Fibroblast of lung (primary cell): ENCODE measurements at regions not wholly inside any gene's neighbourhood (a gene's known extent, or its start where the extent isn't known, plus 50 kb on each side); places are given as distances from the start of the nearest gene placed in this dataset.

Experiments used
- DNase-seq, 2 donors: peaks; one replicate each; pipeline versions ENCODE4 v3.0.0 to v3.0.0-alpha.2; 2010; ENCODE audit warnings: low read depth in 2 of 2
- H2AFZ ChIP-seq: 2 replicates; pipeline ENCODE4 v1.5.1; 2012; ENCODE audit warnings: low read length, control low read depth, inconsistent platforms
- H3K27ac ChIP-seq: 2 replicates; pipeline ENCODE4 v1.5.1; 2011; ENCODE audit warnings: low read length, control low read depth; ENCODE audit not compliant: insufficient read depth
- H3K27me3 ChIP-seq: 2 replicates; pipeline ENCODE4 v1.5.1; 2011; ENCODE audit warnings: mild to moderate bottlenecking, low read length; ENCODE audit not compliant: control insufficient read depth, insufficient read depth
- H3K36me3 ChIP-seq: 2 replicates; pipeline ENCODE4 v1.5.1; 2011; ENCODE audit warnings: low read length; ENCODE audit not compliant: control insufficient read depth, insufficient read depth
- H3K4me1 ChIP-seq: 2 replicates; pipeline ENCODE4 v1.5.1; 2011; ENCODE audit warnings: low read length; ENCODE audit not compliant: control insufficient read depth, insufficient read depth; ENCODE audit errors: extremely low read depth
- H3K4me2 ChIP-seq: 2 replicates; pipeline ENCODE4 v1.5.1; 2011; ENCODE audit warnings: low read length, control low read depth; ENCODE audit not compliant: insufficient read depth; ENCODE audit errors: extremely low read depth
- H3K4me3 ChIP-seq, 4 experiments: fragments of 200-600 bp in 1 of 4; sonication (generic) in 1 of 4; replicated peaks in 1 of 4; 2 replicates each; pipeline ENCODE4 v1.5.1; 2011 to 2016; ENCODE audit warnings: low read length in 4 of 4, low read depth in 3 of 4, mild to moderate bottlenecking in 3 of 4, control low read depth in 2 of 4, inconsistent platforms in 1 of 4, mixed read lengths in 1 of 4; ENCODE audit not compliant: insufficient read depth in 1 of 4; ENCODE audit errors: control extremely low read depth in 1 of 4
- H3K79me2 ChIP-seq: 2 replicates; pipeline ENCODE4 v1.5.1; 2012; ENCODE audit warnings: mild to moderate bottlenecking, low read length, inconsistent platforms; ENCODE audit not compliant: control insufficient read depth, insufficient read depth
- H3K9ac ChIP-seq: 2 replicates; pipeline ENCODE4 v1.5.1; 2011; ENCODE audit warnings: mild to moderate bottlenecking, low read length, control low read depth; ENCODE audit not compliant: insufficient read depth
- H3K9me3 ChIP-seq: 2 replicates; pipeline ENCODE4 v1.5.1; 2012; ENCODE audit warnings: low read depth, low read length; ENCODE audit not compliant: control insufficient read depth, insufficient read depth
- H4K20me1 ChIP-seq: 2 replicates; pipeline ENCODE4 v1.5.1; 2011; ENCODE audit warnings: low read length; ENCODE audit not compliant: control insufficient read depth, insufficient read depth; ENCODE audit errors: extremely low read depth
- CTCF ChIP-seq, 2 donors: IDR thresholded peaks in 1 of 2; conservative IDR thresholded peaks in 1 of 2; 1 replicate in 1 of 2; 2 replicates in 1 of 2; pipeline ENCODE4 v1.5.1; 2011 to 2012; ENCODE audit warnings: low read length in 2 of 2, control low read depth in 1 of 2, inconsistent platforms in 1 of 2, low read depth in 1 of 2, mild to moderate bottlenecking in 1 of 2
- EZH2 ChIP-seq: IDR thresholded peaks from 2 replicates; pipeline ENCODE4 v1.5.1; 2012; ENCODE audit warnings: low read length, control low read depth, mild to moderate bottlenecking; ENCODE audit errors: missing control alignments

DNA sequence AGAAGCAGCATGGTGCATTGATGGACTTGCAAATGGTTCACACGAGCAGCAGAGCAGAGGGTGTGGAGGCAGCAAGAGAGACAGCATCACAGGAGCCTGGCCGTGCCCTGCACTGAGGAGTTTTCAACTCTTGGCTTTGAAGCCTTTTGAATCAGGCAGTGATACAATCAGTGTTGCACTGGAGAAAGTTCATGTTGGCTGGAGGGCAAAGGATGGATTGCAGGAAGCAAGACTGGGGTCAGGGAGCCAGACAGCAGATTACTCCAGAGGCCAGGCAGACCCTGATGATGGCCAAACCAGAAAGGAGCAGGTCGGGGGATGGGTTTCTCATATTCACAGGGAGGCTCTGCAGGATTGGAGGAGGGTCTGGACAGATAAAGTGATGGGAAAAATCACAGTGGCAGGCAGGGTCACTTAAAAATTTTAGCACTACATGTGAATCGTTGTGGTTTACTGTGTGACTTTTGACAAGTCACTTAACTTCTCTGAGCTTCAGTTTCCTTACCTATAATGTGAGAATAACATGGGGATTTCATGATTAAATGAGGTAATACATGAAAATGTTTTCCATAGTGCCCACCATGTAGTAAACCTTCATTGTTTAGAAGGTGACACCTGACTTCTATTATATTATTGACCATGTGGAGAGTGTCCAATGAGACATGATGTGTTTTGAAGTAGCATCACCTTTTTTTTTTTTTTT lies 125.3 kb downstream of the SALL1 start:
- H3K4me2 ChIP-seq = no peak overlapping the region
- no peak overlapping the region for H2AFZ ChIP-seq
- H3K4me1 ChIP-seq = no peaks in the 10 kb centered on the region
- H3K27me3 ChIP-seq = no peaks in the 10 kb centered on the region
- DNase-seq = no peak
- no peaks in the 10 kb centered on the region for H3K79me2 ChIP-seq
- no peaks in the 10 kb centered on the region for H3K9me3 ChIP-seq
- TF ChIP-seq CTCF (conservative IDR thresholded peaks at IDR 0.05 in 1 of 2, IDR thresholded peaks at IDR 0.05 in 1 of 2; ENCODE audit: low read depth in 1 of 2, low read length in 2 of 2) (no peak), EZH2 (no peak)
- H3K36me3 ChIP-seq = no peaks in the 10 kb centered on the region
- no peaks in the 10 kb centered on the region for H4K20me1 ChIP-seq
- H3K27ac ChIP-seq = no peak overlapping the region
- no peak overlapping the region for H3K4me3 ChIP-seq
- H3K9ac ChIP-seq = no peak overlapping the region

DNA sequence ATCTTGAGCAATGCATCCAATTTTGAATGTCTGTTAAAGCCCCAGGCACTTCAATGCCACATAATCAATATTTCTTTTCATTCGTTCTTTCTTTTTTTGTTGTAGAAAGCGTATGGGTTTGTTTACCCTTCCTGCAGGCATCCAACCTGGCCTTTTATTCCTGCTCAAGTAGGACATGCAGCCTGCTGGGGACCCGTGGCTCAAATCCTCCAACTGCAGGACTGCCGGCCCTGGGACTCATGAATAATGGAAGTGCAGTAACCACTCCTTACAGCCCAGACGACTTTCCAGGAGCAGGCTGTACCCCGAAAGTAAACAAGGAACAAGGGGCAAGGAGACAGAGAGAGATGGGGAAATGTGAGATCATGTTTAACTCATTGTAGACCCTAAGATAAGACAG lies 126.4 kb downstream of the SALL1 start:
- no peaks in the 10 kb centered on the region for H3K27me3 ChIP-seq
- no peak for DNase-seq
- H3K4me2 ChIP-seq = no peak overlapping the region
- H2AFZ ChIP-seq = no peak overlapping the region
- no peaks in the 10 kb centered on the region for H3K36me3 ChIP-seq
- TF ChIP-seq EZH2 (no peak), CTCF (conservative IDR thresholded peaks at IDR 0.05 in 1 of 2, IDR thresholded peaks at IDR 0.05 in 1 of 2; ENCODE audit: low read depth in 1 of 2, low read length in 2 of 2) (no peak)
- no peaks in the 10 kb centered on the region for H3K79me2 ChIP-seq
- no peaks in the 10 kb centered on the region for H3K9me3 ChIP-seq
- H4K20me1 ChIP-seq = no peaks in the 10 kb centered on the region
- H3K4me3 ChIP-seq = no peak overlapping the region
- H3K9ac ChIP-seq = no peak overlapping the region
- H3K4me1 ChIP-seq = no peaks in the 10 kb centered on the region
- H3K27ac ChIP-seq = no peak overlapping the region

- Histone ChIP-seq H3K9ac (no peak overlapping the region), H3K79me2 (no peaks in the 10 kb centered on the region), H3K27ac (no peak overlapping the region), H3K4me3 (no peak overlapping the region), H3K9me3 (no peaks in the 10 kb centered on the region), H4K20me1 (no peaks in the 10 kb centered on the region), H3K4me2 (no peak overlapping the region), H3K4me1 (no peaks in the 10 kb centered on the region), H2AFZ (no peak overlapping the region), H3K27me3 (no peaks in the 10 kb centered on the region), H3K36me3 (no peaks in the 10 kb centered on the region)
- DNase-seq = no peak
- no peak for TF ChIP-seq CTCF (conservative IDR thresholded peaks at IDR 0.05 in 1 of 2, IDR thresholded peaks at IDR 0.05 in 1 of 2; ENCODE audit: low read depth in 1 of 2, low read length in 2 of 2)
- TF ChIP-seq EZH2 = no peak
Measured at GRCh38 chr16:51022955-51023354, 128.1 kb downstream of the SALL1 start.
